Smooth muscle cell of the brain vasculature (primary cell): ENCODE measurements at regions not wholly inside any gene's neighbourhood (a gene's known extent, or its start where the extent isn't known, plus 50 kb on each side); places are given as distances from the start of the nearest gene placed in this dataset.

Experiments used
- DNase-seq: peaks from one replicate; pipeline ENCODE4 v3.0.0-alpha.2; 2012; ENCODE audit warnings: low read depth, low spot score

DNA sequence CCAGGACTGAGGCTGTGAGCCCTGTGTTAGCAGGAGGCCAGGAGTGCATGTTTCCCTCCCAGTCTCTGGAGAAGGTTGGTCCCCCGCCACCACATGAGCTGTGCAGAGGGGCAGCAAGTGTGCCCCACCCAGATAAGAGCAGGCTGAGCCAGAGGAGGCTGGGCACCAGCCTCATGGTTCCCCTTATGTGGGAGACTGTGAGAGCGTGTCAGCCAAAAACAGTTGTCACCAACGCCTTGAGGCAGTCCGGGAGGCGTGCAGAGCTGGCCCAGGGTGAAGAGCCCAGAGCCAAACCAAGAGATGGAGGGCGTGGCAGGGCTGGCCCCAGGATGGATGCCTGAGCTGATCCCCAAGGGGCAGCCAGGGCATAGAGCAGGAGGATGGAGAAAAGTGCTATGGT is 128.7 kb upstream of the GLI2 start:
- DNase-seq, result no peak

DNA sequence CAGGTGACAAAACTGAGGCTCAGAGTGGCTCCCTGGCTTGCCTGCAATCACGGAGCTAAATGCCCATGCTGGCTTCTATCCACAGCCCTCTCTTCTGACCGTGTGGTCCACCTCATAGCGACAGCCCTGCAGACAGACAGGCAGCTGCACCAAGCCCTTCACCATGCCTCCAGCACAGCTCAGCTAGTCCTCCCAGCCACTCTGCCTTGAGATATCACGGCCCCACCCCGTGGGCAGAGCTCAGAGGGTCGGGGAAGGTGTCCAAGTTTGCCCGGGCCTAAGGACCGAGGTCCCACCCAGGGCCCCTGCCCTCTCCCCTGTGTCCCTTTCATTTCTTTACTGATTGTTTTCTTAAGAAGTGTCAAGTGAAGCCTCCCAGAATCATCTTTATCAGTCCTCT is 128.2 kb upstream of the GLI2 start:
- DNase-seq, result no peak

DNA sequence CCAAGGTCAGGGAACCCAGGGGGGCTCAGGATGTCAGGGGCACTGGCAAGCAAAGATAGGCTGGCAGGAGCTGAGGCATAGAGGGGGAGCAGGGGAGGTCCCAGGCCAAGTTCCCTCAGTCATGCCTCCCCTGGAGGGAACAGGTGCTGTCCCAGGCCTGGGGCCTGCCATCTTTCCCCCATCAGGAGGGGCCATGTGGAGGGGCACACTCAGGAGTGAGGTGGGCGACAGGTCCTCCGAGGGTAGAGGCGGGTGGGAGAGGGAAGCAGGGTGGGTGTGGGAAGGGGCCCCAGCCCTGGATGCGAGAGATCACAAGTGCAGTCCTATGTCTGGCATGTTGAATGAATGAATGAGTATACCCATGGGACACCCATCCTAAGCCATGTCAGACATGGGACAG is 127.7 kb upstream of the GLI2 start:
- no peak for DNase-seq

DNA sequence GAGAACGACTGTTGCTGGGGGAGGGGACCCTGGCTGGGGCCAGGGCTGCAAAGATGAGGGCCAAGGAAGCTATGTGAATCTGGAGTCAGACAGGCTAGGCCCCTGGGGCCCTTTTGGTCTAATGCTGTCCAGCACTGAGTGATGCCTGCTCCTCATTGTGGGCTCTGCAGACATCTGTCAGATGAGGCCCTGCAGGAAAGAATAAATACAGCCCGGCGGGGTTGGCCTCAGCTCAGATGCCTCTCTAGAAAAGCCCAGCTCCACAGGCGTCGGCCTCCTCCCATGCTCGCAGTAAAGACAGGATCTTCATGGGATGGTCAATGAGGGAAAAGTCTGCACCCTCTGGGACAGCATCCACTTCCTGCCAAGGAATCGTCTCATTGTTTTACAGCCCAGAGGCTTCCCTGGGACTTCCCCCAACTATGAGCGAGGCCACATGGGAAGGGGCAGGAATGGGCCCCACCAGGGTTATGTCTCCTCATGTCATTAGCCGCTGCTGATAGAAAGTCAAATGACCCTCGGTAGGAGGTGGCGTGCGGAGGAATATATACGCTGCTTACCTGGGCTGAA is 125.8 kb upstream of the GLI2 start:
- no peak for DNase-seq

DNA sequence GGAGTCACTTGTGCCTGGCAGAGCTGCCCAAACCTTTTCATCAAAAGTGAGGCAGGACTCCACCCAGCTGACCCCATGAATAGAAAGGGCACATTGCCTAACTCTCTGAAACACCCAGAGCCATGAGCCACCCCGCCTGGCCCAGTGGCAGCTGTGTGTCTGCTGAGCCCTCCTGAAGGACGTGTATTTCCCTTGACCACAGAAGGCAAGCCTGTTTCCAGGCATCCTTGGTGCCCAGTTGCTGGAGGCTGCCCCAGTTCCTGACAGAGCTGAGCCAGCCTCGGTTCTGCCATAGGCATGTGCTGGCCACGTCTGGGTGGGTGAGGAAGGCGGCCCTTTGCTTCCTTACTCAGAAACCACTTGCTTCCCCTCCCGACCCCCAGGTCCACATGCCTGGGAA is 124.7 kb upstream of the GLI2 start:
- no peak for DNase-seq

DNA sequence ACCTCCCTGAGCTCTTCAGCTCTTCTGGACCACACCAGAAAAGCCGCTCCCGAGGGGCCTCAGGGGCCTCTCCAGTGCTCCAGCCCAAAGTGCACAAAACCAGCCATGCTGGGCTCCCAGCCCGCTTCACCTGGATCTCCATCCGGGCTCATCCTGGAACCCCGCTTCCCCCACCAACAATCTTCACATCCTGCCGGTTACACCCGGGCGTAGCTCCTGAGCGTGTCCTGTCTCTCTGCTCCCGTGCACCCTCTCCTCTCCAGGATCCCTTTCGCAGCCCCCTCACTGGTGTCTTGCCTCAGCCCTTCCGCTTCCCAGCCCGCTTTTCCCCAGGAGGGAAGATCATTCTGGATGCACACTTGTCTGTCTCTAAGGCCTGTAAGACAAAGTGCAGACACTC is 123.7 kb upstream of the GLI2 start:
- no peak for DNase-seq

DNA sequence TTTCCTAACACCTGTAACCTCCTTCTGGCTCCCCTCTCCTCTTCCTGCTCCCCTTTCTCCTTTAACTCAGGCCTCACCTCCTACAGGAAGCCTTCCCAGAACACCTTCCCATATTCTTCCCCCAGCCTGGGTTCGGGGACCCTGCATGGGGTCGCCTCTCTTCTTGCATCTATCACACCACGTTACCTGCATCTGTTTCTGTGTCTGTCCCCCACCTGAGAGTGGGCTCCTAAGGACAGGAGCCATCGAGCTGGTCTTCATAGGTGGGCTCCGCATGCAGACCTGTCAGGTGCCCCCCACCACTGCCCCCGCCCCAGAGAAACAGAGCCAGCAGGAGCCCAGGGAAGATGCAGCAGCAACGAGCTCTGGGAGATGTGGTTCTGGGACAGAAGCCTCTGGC is 123.2 kb upstream of the GLI2 start:
- no peak for DNase-seq

DNA sequence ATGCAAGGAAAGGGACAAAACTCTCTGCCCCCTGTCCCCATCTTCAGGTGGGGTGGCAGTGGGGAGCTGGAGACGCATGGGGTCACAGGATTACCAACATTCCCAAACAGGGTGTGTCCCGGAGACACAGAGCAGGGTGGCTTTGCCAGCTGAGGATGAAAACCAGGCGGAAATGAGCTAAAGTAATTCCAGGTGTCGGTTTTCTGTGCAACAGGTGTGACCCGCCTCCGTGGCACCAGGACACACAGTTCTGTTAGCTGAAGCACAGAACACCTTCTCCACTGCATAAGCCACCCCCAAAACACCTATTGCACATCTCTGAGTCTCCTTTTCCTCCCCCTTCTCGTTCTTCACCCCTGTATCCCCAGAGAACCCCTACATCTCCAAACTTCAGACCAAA is 122.7 kb upstream of the GLI2 start:
- DNase-seq, result no peak

DNA sequence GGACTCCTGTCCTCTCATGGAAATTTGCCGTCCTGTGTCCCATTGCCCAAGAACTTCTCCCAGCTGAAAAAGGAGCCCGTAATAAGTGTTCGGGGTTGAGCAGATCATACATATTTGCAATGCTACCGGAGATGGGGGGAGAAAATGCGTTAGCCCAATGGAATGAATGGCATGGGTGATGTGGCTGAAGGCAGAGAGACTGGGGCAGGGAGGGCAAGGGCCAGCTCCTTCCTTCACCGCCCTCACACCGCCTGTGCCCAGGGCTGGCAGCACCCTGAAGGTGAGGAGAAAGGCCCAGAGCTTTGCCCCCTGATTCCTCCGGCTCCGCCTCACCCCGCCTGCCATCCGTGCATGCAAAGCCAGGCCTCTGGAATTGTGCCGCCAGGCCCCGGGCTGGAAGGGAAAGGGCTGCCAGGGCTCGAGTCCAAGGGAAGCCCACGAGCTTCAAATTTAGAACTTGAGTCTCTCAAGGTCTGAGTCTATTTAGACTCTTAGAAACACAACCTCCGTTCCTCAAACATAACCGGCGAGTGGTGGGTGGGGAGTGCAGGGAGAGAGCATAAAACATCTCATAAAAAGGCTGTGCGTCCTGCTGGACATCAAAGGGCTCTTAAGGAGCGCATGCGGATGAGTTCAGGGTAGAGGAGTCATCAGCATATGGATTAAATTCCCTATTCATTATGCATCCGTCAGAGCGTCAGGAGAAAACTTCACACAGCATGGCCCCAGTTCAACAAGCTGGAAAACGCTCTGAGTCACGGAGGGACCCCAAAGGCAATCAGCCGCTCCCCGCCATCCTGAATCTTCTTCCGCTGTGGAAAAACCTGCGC is 121.7 kb upstream of the GLI2 start:
- no peak for DNase-seq

DNA sequence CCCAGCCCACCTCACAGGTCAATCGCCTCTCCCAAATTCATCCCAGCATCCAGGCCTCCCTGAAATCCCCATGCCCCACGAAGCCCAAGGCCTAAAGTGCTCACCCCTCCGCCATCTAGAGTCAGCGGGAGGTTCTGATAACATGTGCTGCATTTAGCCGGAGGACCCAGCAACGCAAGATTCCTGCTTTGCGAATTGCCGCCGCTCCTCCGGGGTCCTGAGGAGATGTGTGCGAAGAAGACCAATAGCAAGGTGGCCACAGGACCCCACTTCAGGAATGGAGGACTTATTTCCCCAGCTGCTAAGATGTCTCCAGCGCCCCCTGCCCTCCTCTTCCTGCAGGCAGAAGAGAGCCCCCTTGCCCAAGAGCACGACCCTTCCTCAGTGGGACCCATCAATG is 120.8 kb upstream of the GLI2 start:
- DNase-seq, result no peak

DNA sequence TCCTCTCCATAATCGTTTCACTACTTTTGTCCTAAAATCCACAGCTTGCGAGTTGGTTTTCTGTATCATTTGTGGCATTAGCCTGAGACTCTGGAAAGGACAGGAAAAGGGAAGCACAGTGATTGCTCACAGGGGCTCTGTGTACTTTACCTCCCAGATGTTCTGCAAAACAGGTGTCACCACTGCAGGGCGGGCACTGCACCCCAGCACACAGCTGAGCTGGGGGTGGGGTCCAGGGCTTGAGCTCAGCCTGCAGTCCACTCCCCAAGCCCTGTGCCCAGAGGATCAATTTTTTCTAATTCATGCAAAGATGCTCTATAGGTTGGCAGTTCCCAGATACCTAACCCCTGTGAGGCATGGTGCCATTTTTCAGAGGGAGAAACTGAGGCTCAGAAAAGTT is 119.4 kb upstream of the GLI2 start:
- no peak for DNase-seq

DNA sequence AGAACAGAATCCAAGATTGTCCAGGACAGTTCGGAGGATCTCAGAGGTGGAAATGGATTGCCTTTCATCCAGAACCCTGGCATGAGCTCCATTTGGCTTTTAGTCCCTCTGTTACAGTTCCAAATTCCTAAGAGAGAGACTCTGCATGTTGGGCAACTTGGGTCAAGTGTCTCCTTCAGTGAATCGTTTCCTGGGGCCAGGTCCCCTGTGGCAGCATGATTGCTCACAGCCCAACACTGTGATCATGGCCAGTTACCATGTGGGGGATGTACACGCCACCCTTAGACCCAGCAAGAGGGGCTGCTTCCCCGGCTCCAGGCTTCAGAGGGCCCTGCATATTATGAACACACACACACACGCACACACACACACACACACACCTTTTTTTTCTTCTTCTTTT is 118.6 kb upstream of the GLI2 start:
- DNase-seq, result no peak

DNA sequence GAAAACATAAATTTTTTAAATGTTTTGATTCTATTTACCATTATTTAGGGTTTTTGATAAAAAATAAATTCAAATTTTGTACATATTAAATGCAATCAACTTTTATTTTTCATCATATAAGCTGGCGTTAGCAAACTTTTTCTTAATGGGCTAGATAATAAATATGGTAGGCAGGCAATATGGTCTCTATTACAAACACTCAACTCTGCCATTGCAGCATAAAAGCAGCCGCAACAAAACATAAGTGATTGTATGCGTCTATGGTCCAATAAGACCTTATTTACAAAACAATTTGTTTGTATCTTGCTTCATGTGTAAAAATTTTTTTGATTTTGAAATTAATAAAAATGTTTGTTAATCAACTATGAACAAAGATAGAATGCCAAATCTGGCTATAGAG is 116.8 kb upstream of the GLI2 start:
- no peak for DNase-seq

DNA sequence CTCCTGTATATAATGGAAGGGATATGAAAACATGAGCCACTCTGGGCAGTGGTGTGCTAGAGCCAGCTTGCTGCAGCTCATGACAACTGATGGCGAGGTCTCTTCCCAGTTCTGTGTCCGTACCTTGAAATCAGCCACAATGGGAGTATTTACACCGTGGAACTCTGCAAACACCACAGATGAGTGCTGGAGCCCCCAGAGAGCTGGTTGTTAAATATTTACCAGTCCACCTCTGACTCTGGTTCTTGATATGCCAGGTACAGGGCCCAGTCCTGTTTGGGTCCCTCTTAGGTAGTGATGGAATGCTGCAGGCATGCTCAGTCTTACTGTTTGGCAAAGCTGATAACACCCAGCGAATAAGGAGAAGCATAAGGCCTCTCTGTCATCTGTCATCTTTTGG is 116.1 kb upstream of the GLI2 start:
- no peak for DNase-seq

DNA sequence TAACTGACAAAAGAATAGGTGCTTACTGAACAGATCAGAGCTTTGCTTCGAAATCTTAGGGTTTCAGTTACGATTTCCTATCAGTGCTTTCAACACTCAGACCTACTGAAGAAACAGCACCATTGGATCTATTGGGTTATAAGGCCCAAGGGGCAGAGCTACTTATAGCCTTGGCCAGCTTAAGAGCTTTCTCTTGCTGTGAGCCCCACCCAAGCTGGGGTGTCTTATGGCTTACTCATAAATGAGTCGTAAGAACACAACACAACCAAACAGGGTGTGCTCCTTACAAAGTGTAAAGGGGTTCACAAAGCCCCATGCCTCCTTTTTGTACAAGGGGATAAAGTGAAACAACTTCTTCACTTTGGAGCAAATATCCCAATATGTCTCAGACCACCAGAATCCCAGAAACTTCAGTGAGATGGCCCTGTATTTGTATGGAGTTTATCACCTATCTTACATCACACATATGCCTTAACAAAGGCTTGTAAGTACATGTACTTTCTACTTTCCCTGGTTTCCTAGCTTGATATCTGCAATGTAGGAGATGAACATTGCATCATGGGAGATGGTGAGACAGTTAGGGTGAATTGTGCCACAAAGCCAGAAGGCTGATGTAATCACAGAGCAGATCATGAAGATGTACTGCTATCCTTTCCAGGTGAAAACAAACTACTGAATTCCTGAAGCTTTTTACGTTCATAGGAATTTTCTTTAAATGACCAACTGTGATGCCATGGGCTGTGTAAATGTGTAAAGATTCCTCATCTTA is 115.5 kb upstream of the GLI2 start:
- no peak for DNase-seq

DNA sequence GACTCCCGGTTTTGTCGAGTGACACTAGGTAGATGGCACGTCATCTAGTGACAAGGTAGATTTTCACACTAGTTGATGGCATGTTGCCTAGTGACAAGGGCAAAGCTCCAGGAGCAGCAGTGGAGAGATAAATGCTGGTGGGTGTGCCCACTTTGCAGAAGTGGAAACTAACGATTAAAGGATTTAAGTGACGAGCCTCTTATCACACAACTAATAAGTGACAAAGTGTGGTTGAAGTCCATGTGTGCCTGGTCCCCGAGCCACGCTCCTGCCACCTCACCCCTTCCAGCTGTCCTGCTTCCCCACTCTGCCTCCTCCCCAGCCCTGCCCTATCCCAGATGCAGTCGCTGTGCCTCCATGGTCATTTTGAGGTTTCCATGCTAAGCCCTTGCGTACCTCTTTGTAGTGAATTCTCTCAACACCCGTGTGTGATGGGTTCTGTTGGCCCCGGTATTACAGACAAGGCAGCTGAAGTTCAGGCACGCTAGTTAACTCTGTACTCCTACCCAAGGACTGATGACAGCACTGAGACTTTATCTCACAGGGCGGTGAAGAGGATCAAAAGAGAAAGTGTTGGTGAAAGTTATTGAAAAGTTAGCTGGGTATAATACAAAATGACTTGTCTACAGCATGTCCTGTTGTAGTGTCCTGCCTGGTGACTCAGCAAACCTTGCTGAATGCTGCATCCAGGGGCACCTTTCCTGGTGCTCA is 113.4 kb upstream of the GLI2 start:
- no peak for DNase-seq

DNA sequence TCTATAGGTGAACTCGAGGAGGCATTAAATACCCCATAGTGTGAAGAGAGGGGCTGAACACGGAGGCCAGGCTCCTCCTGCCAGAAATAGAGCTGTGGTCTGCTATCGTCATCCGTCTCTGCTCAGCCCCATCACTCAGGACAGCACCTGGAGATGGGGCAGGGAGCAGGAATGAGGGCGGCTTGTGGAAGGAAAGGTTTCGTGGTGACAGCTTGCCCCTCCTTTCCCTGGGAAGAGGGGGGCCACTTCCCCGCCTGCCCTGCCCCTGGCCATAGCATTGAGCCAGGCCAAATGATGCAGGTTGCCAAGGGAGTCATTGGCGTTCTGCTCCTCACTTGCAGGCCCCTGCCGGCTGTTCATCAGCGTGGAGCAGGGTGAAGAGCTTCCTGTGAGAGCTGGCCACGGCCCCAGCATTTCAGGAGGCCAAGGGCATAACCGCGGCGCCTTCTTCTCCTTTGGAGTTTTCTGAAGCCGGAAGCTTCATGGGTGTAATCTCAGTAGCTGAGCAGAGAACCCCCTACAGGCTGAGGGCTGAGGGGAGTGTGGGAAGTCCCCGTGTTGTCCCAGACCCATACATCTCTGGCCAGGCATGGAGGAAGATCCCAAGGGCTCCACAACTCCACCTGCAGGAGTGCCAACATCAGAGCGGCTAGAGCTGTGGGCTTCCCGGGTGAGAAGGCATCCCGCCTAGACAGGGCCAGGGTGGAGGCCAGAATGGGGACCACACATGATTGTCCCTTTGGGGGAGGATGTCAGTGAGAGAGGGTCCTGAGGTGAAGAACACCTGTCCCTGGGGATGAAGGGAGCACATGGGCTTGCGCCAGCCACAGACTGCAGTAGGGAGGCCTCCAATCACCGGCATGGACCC is 112.5 kb upstream of the GLI2 start:
- DNase-seq, result no peak

DNA sequence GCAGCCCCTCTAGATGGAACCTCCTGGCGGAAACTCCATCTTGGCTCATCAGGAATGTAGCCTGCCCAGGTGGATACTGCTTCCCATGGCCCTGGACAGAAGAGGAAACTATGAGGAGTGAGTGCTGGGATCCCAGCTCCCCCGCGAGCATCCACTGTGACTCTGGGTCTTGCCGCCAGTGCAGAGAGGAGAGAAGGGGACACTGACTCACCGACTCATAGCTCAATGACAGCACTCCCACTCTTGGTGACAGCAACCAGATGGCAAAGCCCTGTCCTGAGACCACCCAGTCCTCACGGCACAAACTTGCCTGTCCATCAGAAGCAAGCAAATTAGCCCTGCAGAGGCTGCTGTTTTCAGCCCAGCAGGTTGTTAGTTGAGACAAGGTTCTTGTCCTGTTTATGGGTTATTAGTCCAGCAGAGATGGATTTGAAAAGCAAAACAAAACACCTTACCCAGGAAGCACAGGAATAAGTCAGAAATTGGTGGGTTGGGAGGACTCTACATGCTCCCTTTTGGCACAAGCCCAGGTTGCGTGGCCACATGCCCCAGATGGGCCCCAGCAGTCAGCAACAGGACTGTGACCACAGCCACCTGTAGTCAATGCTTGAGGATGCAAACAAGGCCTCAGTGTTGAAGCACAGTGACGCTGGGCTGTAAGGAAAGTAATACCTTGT is 111.5 kb upstream of the GLI2 start:
- DNase-seq, result no peak

DNA sequence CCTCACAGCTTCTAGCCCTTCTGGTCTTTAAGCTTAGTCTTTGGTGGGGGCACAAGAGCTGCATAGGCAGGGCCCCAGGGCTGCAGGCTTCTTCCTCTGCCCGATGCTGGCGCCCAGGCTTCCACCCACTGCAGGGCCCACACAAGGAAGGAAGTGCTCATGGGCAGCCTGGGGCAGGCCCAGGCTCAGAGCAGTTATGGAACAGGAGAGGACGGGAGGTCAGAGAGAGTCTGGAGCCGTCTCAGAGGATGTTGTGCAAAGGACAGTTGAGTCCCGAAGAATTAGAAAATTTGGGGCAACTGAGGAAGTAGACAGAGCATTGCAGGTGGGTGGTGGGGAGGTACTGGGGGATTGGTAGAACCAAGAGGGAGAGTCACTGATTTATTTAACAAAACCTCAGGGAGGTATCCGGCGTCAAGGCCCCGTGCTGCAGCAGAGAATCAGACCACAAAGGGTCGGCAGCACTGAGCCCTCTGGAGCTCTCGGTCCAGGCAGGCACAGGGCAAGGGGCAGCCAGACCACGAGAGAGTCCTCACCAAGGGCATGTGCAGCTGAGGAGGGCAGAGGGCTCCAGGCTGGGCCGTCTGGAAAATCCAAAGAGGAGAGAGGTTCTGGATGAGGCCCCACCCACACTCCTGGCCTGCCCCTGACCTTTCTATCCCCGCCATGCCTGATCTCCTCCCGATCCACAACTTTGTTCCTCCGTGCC is 110.8 kb upstream of the GLI2 start:
- DNase-seq, result no peak
